ENCODE measurements at regions not wholly inside any gene's neighbourhood (a gene's known extent, or its start where the extent isn't known, plus 50 kb on each side); places are given as distances from the start of the nearest gene placed in this dataset.

DNA sequence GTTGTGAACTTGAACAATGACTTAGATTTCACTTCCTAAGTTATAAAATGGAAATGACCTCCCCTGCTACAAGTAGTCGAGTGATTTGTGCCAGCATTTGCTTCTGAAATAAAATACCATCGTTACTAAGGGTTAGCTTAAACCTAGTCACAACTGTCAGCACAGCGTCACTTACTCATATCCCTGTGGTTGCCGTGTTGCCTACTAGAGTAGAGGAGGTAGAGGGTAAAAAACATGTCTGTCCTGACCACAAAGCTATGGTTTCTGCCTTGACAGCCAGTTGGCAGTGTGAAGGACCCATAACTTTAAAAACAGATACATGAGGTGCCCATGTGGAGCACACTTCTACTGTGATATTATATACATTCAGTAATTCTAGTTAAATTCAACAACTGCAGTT is 234.2 kb upstream of the RGS6 start:
- TF ChIP-seq, protein P1, sequence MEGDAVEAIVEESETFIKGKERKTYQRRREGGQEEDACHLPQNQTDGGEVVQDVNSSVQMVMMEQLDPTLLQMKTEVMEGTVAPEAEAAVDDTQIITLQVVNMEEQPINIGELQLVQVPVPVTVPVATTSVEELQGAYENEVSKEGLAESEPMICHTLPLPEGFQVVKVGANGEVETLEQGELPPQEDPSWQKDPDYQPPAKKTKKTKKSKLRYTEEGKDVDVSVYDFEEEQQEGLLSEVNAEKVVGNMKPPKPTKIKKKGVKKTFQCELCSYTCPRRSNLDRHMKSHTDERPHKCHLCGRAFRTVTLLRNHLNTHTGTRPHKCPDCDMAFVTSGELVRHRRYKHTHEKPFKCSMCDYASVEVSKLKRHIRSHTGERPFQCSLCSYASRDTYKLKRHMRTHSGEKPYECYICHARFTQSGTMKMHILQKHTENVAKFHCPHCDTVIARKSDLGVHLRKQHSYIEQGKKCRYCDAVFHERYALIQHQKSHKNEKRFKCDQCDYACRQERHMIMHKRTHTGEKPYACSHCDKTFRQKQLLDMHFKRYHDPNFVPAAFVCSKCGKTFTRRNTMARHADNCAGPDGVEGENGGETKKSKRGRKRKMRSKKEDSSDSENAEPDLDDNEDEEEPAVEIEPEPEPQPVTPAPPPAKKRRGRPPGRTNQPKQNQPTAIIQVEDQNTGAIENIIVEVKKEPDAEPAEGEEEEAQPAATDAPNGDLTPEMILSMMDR (IDR thresholded peaks at IDR 0.05): no peak
- no peak for TF ChIP-seq POLR2AphosphoS5 (IDR thresholded peaks at IDR 0.05)
- no peak for TF ChIP-seq EP300 (IDR thresholded peaks at IDR 0.05)
- no peak for TF ChIP-seq POLR2A (IDR thresholded peaks at IDR 0.05)
